ENCODE measurements at regions not wholly inside any gene's neighbourhood (a gene's known extent, or its start where the extent isn't known, plus 50 kb on each side); places are given as distances from the start of the nearest gene placed in this dataset.

- TF ChIP-seq POLR2A (IDR thresholded peaks at IDR 0.05) (no peak), CTCF (IDR thresholded peaks at IDR 0.05) (no peak), POLR2AphosphoS5 (IDR thresholded peaks at IDR 0.05; ENCODE audit: insufficient read depth in 1 of 2, low read depth in 1 of 2) (no peak)
Observed at GRCh38 chr10:8583096-8583495, 528.6 kb downstream of the GATA3 start.
